ENCODE measurements at regions not wholly inside any gene's neighbourhood (a gene's known extent, or its start where the extent isn't known, plus 50 kb on each side); places are given as distances from the start of the nearest gene placed in this dataset.

GRCh38 chr9:1581926-1582325, 433.2 kb upstream of the SMARCA2 start:
- no peak for DNase-seq (ENCODE audit: low spot score)
- no peak for TF ChIP-seq CTCF (IDR thresholded peaks at IDR 0.05; ENCODE audit: borderline replicate concordance, control extremely low read depth, extremely low read depth, insufficient read depth, missing control alignments)
- in situ Hi-C loops (cut with MboI; ENCODE audit: low sequenced_read_pairs, unreplicated experiment), result no loop called here

GRCh38 chr9:1591310-1591709, 423.8 kb upstream of the SMARCA2 start:
- TF ChIP-seq CTCF (IDR thresholded peaks at IDR 0.05; ENCODE audit: borderline replicate concordance, control extremely low read depth, extremely low read depth, insufficient read depth, missing control alignments), result no peak
- in situ Hi-C loops (cut with MboI; ENCODE audit: low sequenced_read_pairs, unreplicated experiment), result loop anchor here (10.0 kb wide), 1 partner anchor 137 kb away; no protein-coding TSS in a partner anchor
- DNase-seq (ENCODE audit: low spot score), result no peak

GRCh38 chr9:1598270-1598669, 416.9 kb upstream of the SMARCA2 start:
- in situ Hi-C loops (cut with MboI; ENCODE audit: low sequenced_read_pairs, unreplicated experiment), result loop anchor here (10.0 kb wide), 1 partner anchor 143 kb away; no protein-coding TSS in a partner anchor
- TF ChIP-seq CTCF (IDR thresholded peaks at IDR 0.05; ENCODE audit: borderline replicate concordance, control extremely low read depth, extremely low read depth, insufficient read depth, missing control alignments), result no peak
- no peak for DNase-seq (ENCODE audit: low spot score)

DNA sequence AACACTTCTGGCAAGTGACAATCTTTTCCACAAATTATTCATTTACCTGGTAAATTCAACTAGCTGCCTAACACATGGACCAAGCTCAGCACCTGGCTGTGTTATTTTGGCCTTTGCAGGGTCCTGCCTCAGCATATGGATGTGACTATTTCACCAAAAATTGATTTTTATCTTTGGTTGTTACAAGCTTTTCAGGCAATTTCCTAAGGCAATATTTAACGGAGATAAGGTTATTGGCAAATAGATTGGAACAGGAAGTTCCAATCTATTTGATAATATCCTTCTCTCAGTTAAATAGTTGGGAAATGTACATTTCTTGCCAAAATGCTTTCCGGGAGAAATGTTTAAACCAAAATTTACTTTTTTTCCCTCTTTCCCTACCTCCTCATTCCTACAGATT, 415.2 kb upstream of the SMARCA2 start:
- no peak for TF ChIP-seq CTCF (IDR thresholded peaks at IDR 0.05; ENCODE audit: borderline replicate concordance, control extremely low read depth, extremely low read depth, insufficient read depth, missing control alignments)
- in situ Hi-C loops (cut with MboI; ENCODE audit: low sequenced_read_pairs, unreplicated experiment), result loop anchor here (10.0 kb wide), 1 partner anchor 145 kb away; no protein-coding TSS in a partner anchor
- DNase-seq (ENCODE audit: low spot score), result no peak

GRCh38 chr9:1604942-1605560, 410.1 kb upstream of the SMARCA2 start:
- in situ Hi-C loops (cut with MboI; ENCODE audit: low sequenced_read_pairs, unreplicated experiment), result no loop called here
- peak; percentile 39 for DNase-seq (ENCODE audit: low spot score)
- peak; percentile 32 for TF ChIP-seq CTCF (IDR thresholded peaks at IDR 0.05; ENCODE audit: borderline replicate concordance, control extremely low read depth, extremely low read depth, insufficient read depth, missing control alignments)

DNA sequence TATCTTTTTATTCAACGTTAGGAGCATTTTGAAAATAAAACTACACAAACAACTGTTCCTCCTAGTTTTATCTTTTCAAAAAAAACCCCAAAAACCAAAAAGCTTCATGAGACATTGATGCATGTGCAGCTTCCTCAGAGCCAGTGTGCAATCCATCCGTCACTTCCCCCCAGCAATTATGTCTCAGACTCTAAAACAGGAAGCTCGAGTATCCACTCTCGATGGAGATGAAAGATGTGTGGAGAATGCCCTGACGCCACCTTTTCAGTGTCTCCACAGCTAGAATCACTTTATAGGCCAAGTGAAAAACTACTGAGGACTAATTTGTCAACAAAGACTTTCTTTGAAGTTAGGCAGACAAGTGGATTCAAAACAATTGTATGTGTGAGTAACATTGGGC, 408.9 kb upstream of the SMARCA2 start:
- in situ Hi-C loops (cut with MboI; ENCODE audit: low sequenced_read_pairs, unreplicated experiment), result no loop called here
- no peak for TF ChIP-seq CTCF (IDR thresholded peaks at IDR 0.05; ENCODE audit: borderline replicate concordance, control extremely low read depth, extremely low read depth, insufficient read depth, missing control alignments)
- DNase-seq (ENCODE audit: low spot score), result no peak

All from GM13976 (cell line).